ENCODE measurements at regions not wholly inside any gene's neighbourhood (a gene's known extent, or its start where the extent isn't known, plus 50 kb on each side); places are given as distances from the start of the nearest gene placed in this dataset.

DNA sequence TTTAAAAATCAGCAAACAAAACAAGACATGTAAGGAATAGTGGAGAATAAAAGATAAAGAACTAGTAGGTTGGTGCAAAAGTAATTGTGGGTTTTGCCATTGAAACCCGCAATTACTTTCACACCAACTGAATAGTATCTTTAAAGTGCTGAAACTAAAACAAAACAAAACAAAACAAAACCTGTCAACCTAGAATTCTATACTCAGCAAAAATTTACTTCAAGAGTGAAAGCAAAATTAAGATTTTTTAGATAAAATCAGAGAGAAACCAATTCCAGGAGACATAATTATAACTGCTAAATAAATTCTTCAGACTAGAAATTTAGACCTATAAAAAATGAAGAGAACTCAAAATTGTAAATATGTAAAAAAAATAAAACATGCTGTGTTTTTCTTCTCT lies 114.0 kb upstream of the TSPAN2 start:
- TF ChIP-seq EZH2 (IDR thresholded peaks at IDR 0.05; ENCODE audit: borderline replicate concordance, insufficient read depth, low read depth, low read length, poor library complexity, severe bottlenecking) = no peak
- TF ChIP-seq, protein P1, sequence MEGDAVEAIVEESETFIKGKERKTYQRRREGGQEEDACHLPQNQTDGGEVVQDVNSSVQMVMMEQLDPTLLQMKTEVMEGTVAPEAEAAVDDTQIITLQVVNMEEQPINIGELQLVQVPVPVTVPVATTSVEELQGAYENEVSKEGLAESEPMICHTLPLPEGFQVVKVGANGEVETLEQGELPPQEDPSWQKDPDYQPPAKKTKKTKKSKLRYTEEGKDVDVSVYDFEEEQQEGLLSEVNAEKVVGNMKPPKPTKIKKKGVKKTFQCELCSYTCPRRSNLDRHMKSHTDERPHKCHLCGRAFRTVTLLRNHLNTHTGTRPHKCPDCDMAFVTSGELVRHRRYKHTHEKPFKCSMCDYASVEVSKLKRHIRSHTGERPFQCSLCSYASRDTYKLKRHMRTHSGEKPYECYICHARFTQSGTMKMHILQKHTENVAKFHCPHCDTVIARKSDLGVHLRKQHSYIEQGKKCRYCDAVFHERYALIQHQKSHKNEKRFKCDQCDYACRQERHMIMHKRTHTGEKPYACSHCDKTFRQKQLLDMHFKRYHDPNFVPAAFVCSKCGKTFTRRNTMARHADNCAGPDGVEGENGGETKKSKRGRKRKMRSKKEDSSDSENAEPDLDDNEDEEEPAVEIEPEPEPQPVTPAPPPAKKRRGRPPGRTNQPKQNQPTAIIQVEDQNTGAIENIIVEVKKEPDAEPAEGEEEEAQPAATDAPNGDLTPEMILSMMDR (IDR thresholded peaks at IDR 0.05) = no peak

All from B cell (primary cell).